Hematopoietic multipotent progenitor cell treated with erythropoietin and hydrocortisone succinate and interleukin-3 and kit ligand, for 15 days (in vitro differentiated cells): ENCODE measurements at regions not wholly inside any gene's neighbourhood (a gene's known extent, or its start where the extent isn't known, plus 50 kb on each side); places are given as distances from the start of the nearest gene placed in this dataset.

Experiments
- DNase-seq: peaks from one replicate; pipeline ENCODE4 v3.0.0-alpha.2; 2015; ENCODE audit warnings: low spot score

- no peak for DNase-seq
Observed at GRCh38 chr10:62926407-62926806, 110.2 kb upstream of the EGR2 start.

DNA sequence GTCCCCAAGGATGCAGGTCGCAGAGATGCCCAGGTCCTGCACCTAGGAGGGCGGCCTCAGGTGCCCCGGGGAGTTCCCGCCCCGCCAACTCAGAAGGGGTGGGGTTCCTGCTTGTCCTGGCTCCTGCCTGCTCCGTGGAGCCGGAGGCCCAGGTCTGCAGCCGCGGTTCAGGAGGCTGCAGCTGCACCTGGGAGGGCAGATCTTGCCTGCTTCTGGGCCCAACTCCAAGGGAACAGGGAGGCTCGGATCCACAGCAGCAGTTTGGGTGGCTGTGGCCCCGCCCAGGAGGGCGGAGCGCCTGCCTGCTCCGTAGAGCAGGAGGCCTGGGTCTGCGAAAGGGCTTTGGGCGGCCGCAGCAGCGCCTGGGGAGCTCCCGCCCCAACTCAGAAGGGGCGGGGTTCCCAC lies 108.2 kb upstream of the EGR2 start:
- no peak for DNase-seq

DNA sequence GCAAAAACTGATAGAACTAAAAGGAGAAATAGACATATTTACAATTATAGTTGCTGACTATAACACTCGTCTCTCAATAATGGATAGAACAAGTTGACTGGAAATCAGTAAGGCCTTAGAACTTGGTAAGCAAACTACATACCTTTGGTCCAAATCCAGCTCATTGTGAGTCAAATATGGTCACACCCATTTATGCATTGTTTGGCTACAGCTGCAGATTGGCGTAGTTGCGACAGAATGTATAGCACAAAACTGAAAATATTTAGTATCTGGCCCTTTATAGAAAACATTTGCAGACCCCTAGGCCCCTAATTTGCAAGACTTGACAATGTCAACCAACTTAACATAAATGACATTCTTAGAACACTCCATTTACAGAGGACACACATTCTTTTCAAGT lies 103.6 kb upstream of the EGR2 start:
- no peak for DNase-seq

DNA sequence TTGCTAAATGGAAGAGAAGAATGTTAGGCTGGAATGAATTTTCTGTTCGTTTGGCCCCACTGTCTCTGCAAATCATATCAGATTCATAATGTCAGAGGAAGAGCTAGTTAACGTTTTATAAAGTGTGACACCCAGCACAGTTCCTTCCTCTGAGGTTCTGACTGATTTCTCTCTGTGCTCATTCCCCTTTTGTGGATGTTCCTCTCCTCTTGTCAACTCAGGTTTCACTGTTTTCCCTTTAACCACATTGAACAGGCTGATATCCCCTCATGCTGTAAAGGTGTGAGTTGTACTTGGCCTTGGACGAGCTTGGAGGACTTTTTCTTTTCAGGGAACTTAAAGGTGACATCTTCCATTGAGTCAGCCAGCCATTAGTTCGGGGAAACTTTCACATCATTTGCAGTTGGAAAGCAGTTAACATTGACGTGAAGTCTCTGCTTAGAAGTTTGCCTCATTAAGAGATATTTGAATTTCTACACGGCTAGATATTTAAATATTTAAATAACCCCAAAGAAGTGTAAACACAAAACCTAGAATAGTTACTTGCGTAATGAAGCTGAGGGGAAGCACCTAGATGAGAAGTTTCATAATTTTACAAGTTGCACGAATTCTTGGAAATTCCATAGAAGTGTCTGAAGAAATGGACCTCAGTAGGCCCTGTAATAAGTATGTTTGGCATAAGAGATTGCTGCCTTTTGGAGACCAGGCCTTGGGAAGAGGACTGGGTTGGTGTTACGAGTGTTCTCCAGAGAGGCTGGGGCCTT lies 101.5 kb upstream of the EGR2 start:
- no peak for DNase-seq

DNA sequence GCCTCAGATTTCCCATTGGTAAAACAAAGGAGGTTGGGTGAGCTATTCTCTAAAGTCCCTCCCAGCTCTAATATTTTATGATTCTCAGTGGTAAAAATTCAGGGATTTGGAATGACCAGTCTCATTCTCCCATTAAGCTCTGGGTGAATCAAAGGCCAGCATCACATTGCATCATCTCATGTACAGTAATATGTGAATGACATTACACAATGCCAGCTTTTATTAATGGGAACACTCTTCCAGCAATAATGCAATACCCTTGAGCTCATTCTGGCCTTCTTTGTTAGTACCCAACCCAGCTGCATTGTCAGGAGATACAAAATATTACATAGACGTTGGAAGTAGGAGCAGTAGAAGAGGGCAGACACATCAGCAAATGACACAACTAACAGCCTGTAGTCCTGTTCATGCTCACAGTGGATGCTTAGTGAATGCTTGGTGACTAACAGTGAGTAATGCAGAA lies 100.0 kb upstream of the EGR2 start:
- no peak for DNase-seq

GRCh38 chr10:62915158-62915557 lies 99.0 kb upstream of the EGR2 start:
- no peak for DNase-seq

GRCh38 chr10:62912086-62912485 lies 95.9 kb upstream of the EGR2 start:
- no peak for DNase-seq

- DNase-seq, result no peak
Observed at GRCh38 chr10:62911210-62911963, 95.2 kb upstream of the EGR2 start.

DNA sequence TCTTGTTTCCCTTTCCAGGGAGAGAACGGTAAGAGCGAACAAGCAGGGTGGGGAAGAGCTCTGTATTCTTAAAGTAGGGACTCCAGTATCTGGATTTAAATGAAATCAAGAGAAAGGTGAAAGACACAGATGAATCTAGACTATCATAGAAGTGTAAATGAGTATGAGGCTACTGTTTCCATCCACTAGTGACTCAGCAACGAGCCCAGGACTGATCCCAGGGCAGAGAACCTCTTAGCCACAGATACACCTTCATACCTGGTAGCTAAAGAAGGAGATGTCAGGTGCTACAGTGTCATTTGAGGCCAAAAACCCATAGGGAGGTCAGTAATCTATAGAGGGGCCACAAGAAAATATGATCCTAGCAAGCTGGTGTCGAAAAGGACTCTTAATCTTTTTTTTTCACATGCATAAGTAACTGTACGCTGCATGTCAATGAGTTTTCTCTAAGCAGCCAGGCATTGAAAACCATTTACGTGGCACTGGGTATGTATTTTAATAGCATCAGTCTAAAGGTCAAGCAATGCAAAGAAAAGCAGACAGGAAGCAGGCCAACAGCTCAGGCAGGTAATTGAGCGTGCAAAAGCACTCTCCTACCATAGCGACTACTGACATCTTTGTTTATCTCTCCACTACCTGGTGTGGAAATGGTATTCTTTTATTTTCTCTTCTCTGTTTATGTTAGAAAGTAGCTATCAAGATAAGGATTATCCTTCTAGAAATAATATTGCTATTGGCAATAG lies 91.5 kb upstream of the EGR2 start:
- no peak for DNase-seq

DNA sequence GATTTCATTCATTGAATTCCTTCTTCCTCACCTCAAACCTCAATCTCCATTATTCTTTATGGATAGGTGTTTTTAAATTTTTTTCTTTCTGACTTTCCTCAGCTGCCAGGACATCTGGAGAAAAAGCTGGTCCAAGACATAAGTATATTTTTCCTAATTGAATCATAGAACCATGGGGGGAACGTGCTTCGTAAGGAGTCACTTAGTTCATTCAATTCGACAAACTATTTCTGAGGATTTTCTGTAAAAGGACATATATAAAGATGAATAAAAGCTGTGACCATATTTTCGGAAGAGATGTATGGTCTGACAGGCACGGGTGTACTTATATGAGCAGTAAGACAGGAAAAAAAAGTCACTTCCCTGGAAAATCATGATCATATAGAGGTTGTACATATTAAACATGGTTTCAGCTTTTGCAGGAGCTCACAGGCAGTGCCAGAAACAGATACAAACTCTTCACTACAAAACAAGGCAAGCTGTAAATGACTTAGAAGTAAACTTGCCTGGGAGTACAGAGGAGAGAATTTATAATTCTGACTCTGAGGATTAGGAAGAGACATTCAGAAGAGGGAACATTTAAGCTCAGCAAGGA lies 88.2 kb upstream of the EGR2 start:
- DNase-seq, result no peak

DNA sequence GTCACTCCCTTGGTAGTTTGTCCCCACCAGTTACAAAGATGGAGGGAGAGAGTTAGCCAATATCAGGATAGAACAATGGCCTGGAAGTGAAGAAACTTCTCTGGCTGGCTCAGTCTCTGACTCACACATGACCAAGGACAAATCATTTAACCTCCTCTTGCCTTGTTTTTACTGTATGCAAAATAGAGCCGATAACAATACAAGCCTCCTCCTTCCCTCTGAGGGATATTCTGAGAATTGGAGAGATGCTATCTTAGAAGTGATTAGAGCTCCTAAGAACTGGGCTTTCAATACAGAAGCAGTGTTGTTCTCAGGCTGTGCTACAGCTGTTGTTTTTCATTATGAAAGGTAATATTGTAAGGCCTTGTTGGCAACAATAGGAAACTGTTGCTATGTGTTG lies 87.7 kb upstream of the EGR2 start:
- no peak for DNase-seq

DNA sequence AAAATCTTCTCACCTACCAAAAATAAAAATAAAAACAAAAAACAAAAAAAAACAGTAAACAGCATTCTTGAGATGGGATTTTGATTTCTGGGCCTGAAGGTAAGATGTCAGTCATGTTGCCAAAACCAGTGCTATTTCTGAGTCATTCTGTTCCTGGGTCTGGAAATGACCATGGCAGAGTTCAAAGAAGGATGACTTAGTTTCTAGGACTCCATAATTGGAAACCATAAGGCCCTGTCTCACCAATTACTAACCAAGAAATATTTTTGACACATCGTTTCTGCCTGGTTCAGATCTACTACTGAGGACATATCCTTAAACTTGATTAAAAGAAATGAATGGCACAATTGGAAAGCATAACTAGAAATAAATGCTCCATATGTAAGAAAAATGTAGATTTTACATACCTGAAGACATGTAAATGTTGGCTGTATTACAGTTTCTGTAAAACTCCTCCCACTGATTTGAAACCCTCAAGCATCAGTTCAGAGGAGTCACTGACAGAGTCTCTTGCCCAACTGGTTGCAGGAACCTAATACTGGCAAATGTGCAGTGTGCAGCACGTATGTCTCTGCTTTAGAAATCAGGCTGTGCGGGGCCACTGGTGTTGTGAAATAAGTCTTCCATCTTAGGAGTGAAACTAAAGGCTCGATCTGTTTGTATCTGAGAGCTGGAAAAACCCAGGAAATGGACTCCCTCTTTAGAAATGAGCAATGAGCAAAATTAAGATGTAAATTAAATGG lies 84.8 kb upstream of the EGR2 start:
- no peak for DNase-seq

DNA sequence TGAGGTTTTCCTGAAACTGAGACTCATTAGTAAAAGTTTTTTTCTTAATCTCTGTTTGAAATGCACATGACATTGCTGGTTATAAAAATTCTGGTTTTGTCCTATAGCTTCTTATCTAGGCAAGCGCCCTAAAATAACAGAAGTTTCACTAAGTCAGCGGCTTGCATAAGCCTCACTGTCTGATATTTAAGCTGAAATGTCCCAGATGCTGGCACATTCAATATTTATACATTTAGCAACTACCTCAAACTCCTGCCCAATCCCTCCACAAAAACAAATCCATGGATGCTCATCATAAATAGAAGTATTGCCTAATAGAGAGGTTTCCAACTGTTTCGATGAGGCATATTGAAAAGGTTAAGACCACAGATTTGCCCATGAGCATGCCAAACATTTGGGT lies 83.1 kb upstream of the EGR2 start:
- no peak for DNase-seq

GRCh38 chr10:62895063-62895462 lies 78.9 kb upstream of the EGR2 start:
- no peak for DNase-seq

DNA sequence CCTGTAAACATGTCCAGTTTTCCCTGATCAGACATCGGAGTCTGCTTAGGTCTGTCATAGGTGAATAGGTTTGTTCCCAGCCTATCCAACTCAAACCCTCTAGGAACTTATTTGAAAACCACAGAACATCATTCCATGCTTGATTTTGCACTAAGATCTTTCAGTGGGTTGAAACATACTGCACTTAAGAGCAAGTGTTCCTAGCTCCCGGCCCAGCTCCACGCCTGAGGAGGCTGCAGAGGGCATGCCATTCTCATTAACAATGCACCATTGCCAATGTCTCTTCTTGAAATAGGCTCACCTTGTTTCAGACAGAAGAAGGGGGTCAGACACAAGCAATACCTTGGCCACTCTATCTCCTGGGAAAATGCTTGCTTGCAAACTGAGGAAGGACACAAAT lies 78.0 kb upstream of the EGR2 start:
- no peak for DNase-seq

DNA sequence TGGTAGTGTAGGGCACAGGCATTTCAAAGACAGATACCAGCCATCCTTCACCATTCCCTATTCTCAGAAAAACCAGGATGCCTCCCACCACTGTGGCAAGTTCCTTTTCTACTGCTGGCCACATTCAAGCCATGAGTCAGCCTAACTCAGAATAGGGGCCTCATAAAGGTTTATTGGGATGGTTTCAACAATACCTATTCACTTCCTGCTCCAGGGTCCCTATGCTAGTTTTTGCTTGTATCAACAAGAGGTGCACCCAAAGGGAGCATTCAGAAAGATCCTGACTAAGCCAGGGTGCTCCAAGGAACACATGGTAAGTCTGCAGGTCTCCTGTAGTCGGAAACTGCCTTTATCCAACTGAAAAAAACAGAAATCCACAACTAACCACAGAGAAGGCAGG lies 76.9 kb upstream of the EGR2 start:
- DNase-seq, result no peak

- no peak for DNase-seq
Observed at GRCh38 chr10:62890395-62890794, 74.2 kb upstream of the EGR2 start.

- DNase-seq, result no peak
Observed at GRCh38 chr10:62887642-62888041, 71.5 kb upstream of the EGR2 start.

DNA sequence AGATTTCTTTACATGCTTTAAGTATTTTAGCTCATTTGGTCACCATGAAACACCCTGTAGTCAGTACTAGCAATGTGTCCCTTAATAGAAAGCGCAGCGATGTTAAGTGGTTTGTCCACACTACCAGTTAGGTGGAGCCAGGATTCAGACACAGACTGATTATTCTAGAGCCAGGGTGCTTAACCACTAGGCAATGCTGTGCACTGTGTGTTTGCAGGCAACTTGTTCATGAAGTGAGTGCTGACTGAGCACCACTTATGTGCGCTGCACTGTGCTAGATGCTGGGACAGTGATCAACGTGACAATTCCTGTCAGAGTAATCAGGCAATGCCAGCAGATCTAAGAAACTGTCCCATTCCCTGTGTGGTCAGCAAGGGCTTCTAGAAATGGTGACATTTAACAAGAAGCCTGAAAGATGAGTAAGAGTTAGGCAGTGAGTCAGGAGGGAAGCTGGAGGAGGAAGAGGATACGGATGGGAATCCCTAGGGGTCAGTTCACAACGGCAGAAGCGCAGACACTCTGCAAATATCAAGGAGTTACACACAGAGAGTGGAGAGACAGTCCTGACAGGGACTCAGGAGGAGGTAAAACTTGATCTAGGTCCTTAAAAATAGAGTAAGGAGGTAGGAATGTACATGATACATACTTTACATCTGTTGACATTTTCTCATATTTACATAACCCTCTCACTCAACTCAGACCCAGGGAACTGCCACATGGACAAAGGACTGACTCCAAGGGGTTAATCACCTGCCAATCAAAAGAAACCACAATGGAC lies 69.7 kb upstream of the EGR2 start:
- no peak for DNase-seq

- no peak for DNase-seq
Observed at GRCh38 chr10:62880162-62880561, 64.0 kb upstream of the EGR2 start.

DNA sequence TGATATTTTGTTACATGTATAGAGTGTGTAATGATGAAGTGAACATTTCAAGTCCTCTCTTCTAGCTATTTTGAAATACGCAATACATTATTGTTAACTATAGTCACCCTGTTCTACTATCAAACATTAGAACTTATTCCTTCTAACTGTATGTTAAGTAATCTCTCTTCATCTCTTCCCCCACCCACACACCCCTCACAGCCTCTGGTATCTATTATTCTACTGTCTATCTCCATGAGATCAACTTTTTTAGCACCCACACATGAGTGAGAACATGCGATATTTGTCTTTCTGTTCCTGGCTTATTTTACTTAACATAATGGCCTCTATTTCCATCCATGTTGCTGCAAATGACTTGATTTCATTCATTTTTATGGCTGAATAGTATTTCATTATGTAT lies 57.7 kb upstream of the EGR2 start:
- no peak for DNase-seq
